Activated CD8-positive, alpha-beta T cell treated with anti-CD3 and anti-CD28 coated beads for 36 hours (primary cell): ENCODE measurements at regions not wholly inside any gene's neighbourhood (a gene's known extent, or its start where the extent isn't known, plus 50 kb on each side); places are given as distances from the start of the nearest gene placed in this dataset.

ENCODE experiments used
- ATAC-seq: fragments of 200-7000 bp; cut with Tn5 transposase; one replicate; pipeline ENCODE4 v1.10.0; 2021; ENCODE audit warnings: mild to moderate bottlenecking, moderate library complexity
- CTCF ChIA-PET: fragments of 350-600 bp; sonication (Branson Sonifier 250); formaldehyde crosslinking; loops from one replicate; lab custom pipeline; 2021; ENCODE audit warnings: antibody characterized with exemption; lab: Charles Lee
- POLR2A ChIA-PET: fragments of 350-600 bp; sonication (Branson Sonifier 250); formaldehyde crosslinking; loops from one replicate; lab custom pipeline; 2021; ENCODE audit warnings: antibody characterized with exemption; lab: Charles Lee
- DNase-seq: peaks from one replicate; pipeline ENCODE4 v3.0.0-alpha.2; 2020
- H3K27ac Mint-ChIP-seq: one replicate; pipeline ENCODE4 v1.8.0; 2021; ENCODE audit warnings: mild to moderate bottlenecking, mixed read lengths
- H3K27me3 Mint-ChIP-seq: one replicate; pipeline ENCODE4 v1.8.0; 2021; ENCODE audit warnings: mixed read lengths
- H3K36me3 Mint-ChIP-seq: one replicate; pipeline ENCODE4 v1.8.0; 2021; ENCODE audit warnings: low read depth, mixed read lengths
- H3K4me1 Mint-ChIP-seq: one replicate; pipeline ENCODE4 v1.8.0; 2021; ENCODE audit warnings: low read depth, mixed read lengths
- H3K4me3 Mint-ChIP-seq: one replicate; pipeline ENCODE4 v1.8.0; 2021; ENCODE audit warnings: mild to moderate bottlenecking, moderate library complexity, mixed read lengths
- H3K9me3 Mint-ChIP-seq: one replicate; pipeline ENCODE4 v1.8.0; 2021; ENCODE audit warnings: mixed read lengths
- CTCF ChIP-seq: fragments of 200-600 bp; IDR thresholded peaks from one replicate; pipeline ENCODE4 v1.8.0; 2022; ENCODE audit warnings: antibody characterized with exemption, mild to moderate bottlenecking
- intact Hi-C: fragments of 100-400 bp; cut with micrococcal nuclease; formaldehyde crosslinking; loops from one replicate; pipeline ENCODE4 v1.10.0; 2022

GRCh38 chr3:147744967-147745366 lies 335.8 kb downstream of the ZIC1 start:
- intact Hi-C loops: no loop called here
- TF ChIP-seq CTCF: no peak
- Mint-ChIP-seq H3K27ac (no peak overlapping the region), H3K4me3 (no peak overlapping the region), H3K9me3 (peaks cover 8% of the 10 kb centered on the region), H3K4me1 (no peaks in the 10 kb centered on the region), H3K36me3 (no peaks in the 10 kb centered on the region), H3K27me3 (no peaks in the 10 kb centered on the region)
- POLR2A ChIA-PET: no interaction called here
- CTCF ChIA-PET: no interaction called here
- ATAC-seq (no peak), DNase-seq (no peak)

GRCh38 chr3:147755310-147755709 lies 346.1 kb downstream of the ZIC1 start:
- ATAC-seq (no peak), DNase-seq (no peak)
- Mint-ChIP-seq H3K27me3 (no peaks in the 10 kb centered on the region), H3K4me3 (no peak overlapping the region), H3K36me3 (no peaks in the 10 kb centered on the region), H3K27ac (no peak overlapping the region), H3K9me3 (peaks cover 3% of the 10 kb centered on the region), H3K4me1 (no peaks in the 10 kb centered on the region)
- intact Hi-C loops: no loop called here
- no peak for TF ChIP-seq CTCF
- POLR2A ChIA-PET: no interaction called here
- CTCF ChIA-PET: no interaction called here

GRCh38 chr3:147756476-147756875 lies 347.3 kb downstream of the ZIC1 start:
- no peaks in the 10 kb centered on the region for H3K4me1 Mint-ChIP-seq
- H3K4me3 Mint-ChIP-seq: no peak overlapping the region
- no peak overlapping the region for H3K27ac Mint-ChIP-seq
- POLR2A ChIA-PET: no interaction called here
- intact Hi-C loops: no loop called here
- CTCF ChIA-PET: no interaction called here
- no peaks in the 10 kb centered on the region for H3K36me3 Mint-ChIP-seq
- ATAC-seq (no peak), DNase-seq (no peak)
- H3K27me3 Mint-ChIP-seq: no peaks in the 10 kb centered on the region
- TF ChIP-seq CTCF: no peak
- H3K9me3 Mint-ChIP-seq: peaks cover 1% of the 10 kb centered on the region

GRCh38 chr3:147757866-147758265 lies 348.7 kb downstream of the ZIC1 start:
- Mint-ChIP-seq H3K27ac (no peak overlapping the region), H3K4me1 (no peaks in the 10 kb centered on the region), H3K36me3 (no peaks in the 10 kb centered on the region), H3K4me3 (no peak overlapping the region), H3K27me3 (no peaks in the 10 kb centered on the region), H3K9me3 (peaks cover 1% of the 10 kb centered on the region)
- CTCF ChIA-PET: no interaction called here
- POLR2A ChIA-PET: no interaction called here
- no peak for TF ChIP-seq CTCF
- ATAC-seq: no peak
- DNase-seq: no peak
- intact Hi-C loops: no loop called here

- CTCF ChIA-PET: no interaction called here
- intact Hi-C loops: no loop called here
- ATAC-seq (no peak), DNase-seq (no peak)
- Mint-ChIP-seq H3K4me3 (no peak overlapping the region), H3K36me3 (no peaks in the 10 kb centered on the region), H3K27ac (no peak overlapping the region), H3K27me3 (no peaks in the 10 kb centered on the region), H3K9me3 (peaks cover 1% of the 10 kb centered on the region), H3K4me1 (no peaks in the 10 kb centered on the region)
- no peak for TF ChIP-seq CTCF
- POLR2A ChIA-PET: no interaction called here
Observed at GRCh38 chr3:147758771-147759170, 349.6 kb downstream of the ZIC1 start.
